Right lobe of liver (tissue), 6 donors: ENCODE measurements at regions not wholly inside any gene's neighbourhood (a gene's known extent, or its start where the extent isn't known, plus 50 kb on each side); places are given as distances from the start of the nearest gene placed in this dataset.
A peak's percentile ranks its signal among the peaks of the same experiment; 100 is the strongest.

Experiments used
- ATAC-seq, 4 donors: fragments of 200-7000 bp; cut with Tn5 transposase; one replicate each; pipeline ENCODE4 v1.9.1; 2020; ENCODE audit warnings: mild to moderate bottlenecking in 4 of 4, moderate library complexity in 4 of 4
- DNase-seq, 3 donors: peaks; one replicate each; pipeline ENCODE4 v3.0.0-alpha.2; 2020
- H3K27ac ChIP-seq, 3 donors: fragments of 200-600 bp; one replicate each; pipeline ENCODE4 v1.8.0; 2022
- H3K27me3 ChIP-seq, 2 donors: fragments of 200-600 bp; one replicate each; pipeline ENCODE4 v1.8.0; 2022
- H3K36me3 ChIP-seq, 4 donors: fragments of 200-600 bp; sonication (generic) in 1 of 4; one replicate each; pipeline versions ENCODE4 v1.5.1 to v1.8.0; 2017 to 2022; ENCODE audit warnings: control low read depth in 1 of 4
- H3K4me1 ChIP-seq, 4 donors: fragments of 200-600 bp; sonication (generic) in 1 of 4; one replicate each; pipeline versions ENCODE4 v1.5.1 to v1.8.0; 2017 to 2022; ENCODE audit warnings: control low read depth in 1 of 4
- H3K4me3 ChIP-seq, 3 donors: fragments of 200-600 bp; one replicate each; pipeline ENCODE4 v1.8.0; 2022
- H3K9me3 ChIP-seq, 4 donors: fragments of 200-600 bp; sonication (generic) in 1 of 4; one replicate each; pipeline versions ENCODE4 v1.5.1 to v1.8.0; 2017 to 2022; ENCODE audit warnings: control low read depth in 1 of 4
- POLR2A ChIP-seq: fragments of 450-650 bp; IDR thresholded peaks from one replicate; pipeline ENCODE4 v1.6.1; 2017; ENCODE audit warnings: antibody characterized with exemption, mild to moderate bottlenecking
- WGBS: methylation state at CpG from one replicate; pipeline ENCODE4 v1.1.6; 2018; ENCODE audit warnings: low coverage, low lambda C conversion rate; ENCODE audit not compliant: insufficient coverage; ENCODE audit errors: missing lambda C conversion rate; 5-methylcytosine and 5-hydroxymethylcytosine counted together
- intact Hi-C, 2 donors: fragments of 100-400 bp; cut with DNase I; formaldehyde crosslinking; loops; one replicate each; pipeline versions ENCODE4 v1.11.2 to v1.14.1; 2022
- TF ChIP-seq, protein P1 (sequence below), 4 donors: fragments of 200-600 bp in 3 of 4; fragments of 450-650 bp in 1 of 4; IDR thresholded peaks; one replicate each; pipeline versions ENCODE4 v1.5.1 to v1.8.0; 2016 to 2022; ENCODE audit warnings: antibody characterized with exemption in 4 of 4, mild to moderate bottlenecking in 2 of 4
- donor health status: DM: no; HTN: yes; CAD: no.
- donor health status: DM: no; HTN: no; CAD: no.
- donor health status: DM: no; HTN: no; CAD: no.
- donor health status: DM: no; HTN: yes; CAD: no.
- donor health status: DM: no; HTN: yes; CAD: no.

DNA sequence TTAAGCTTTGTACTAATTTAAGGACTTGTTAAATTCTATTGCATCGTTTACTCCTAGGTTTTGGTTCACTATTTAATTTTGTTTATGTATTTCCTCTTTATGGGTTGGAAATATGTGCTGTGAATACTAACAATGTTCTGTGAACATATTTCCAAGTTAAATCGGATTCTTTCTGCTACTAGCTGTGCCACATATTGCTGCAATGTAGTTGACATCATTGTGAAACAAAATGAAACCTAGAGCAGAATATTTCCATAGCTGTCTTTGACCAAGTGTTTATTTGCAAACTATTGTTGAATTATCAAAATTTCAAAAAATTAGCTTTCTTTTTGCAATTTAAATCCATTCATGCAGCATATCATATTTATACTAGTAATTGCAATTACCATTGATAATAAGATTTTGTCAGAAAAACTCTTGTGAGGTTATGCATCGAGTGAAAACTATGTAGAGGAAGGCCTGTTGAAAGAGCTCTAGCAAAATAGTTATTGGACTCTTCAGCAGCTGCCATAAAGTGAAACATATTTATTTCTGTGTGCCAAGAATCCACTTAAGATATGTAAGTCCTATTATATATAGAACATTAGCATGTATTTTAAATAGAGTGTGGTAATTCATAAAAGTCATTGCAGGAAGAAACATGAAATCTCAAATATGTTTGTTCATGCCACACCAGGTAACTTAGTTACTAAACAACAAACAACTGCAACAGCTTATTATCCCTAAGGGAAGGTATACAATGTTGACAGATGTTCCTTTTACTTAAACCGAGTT, 575.1 kb downstream of the SLITRK6 start:
- no peaks in the 10 kb centered on the region for H3K9me3 ChIP-seq
- ATAC-seq (no peak), DNase-seq (no peak)
- no peak overlapping the region for H3K27ac ChIP-seq
- WGBS = 40% methylated on average over 4 of the region's 4 CpGs
- no peaks in the 10 kb centered on the region for H3K27me3 ChIP-seq
- TF ChIP-seq, protein P1, sequence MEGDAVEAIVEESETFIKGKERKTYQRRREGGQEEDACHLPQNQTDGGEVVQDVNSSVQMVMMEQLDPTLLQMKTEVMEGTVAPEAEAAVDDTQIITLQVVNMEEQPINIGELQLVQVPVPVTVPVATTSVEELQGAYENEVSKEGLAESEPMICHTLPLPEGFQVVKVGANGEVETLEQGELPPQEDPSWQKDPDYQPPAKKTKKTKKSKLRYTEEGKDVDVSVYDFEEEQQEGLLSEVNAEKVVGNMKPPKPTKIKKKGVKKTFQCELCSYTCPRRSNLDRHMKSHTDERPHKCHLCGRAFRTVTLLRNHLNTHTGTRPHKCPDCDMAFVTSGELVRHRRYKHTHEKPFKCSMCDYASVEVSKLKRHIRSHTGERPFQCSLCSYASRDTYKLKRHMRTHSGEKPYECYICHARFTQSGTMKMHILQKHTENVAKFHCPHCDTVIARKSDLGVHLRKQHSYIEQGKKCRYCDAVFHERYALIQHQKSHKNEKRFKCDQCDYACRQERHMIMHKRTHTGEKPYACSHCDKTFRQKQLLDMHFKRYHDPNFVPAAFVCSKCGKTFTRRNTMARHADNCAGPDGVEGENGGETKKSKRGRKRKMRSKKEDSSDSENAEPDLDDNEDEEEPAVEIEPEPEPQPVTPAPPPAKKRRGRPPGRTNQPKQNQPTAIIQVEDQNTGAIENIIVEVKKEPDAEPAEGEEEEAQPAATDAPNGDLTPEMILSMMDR (IDR thresholded peaks at IDR 0.05) = no peak
- no peak for TF ChIP-seq POLR2A
- intact Hi-C loops = no loop called here
- H3K36me3 ChIP-seq = no peaks in the 10 kb centered on the region
- no peaks in the 10 kb centered on the region for H3K4me1 ChIP-seq
- no peak overlapping the region for H3K4me3 ChIP-seq

DNA sequence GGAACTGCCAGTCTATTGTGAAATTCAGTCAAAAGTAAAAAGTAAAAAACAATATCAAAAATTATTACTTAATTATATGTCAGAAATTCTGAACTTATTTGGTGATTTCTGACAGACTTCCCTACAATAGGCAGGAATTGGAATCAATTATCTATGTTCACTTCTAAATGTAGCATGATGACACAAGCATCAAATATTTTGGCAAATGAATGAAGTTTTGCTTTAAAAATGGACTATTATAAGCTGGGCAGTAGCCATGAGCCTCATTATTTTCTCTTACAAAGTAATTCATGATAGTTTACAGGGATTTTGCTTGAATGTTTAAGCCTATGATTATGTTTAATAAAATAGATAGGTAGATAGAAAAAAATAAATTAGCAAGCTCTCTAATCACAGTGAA, 582.6 kb downstream of the SLITRK6 start:
- ATAC-seq = no peak
- H3K36me3 ChIP-seq = no peaks in the 10 kb centered on the region
- intact Hi-C loops = no loop called here
- H3K9me3 ChIP-seq = no peaks in the 10 kb centered on the region
- TF ChIP-seq POLR2A = no peak
- TF ChIP-seq, protein P1 (IDR thresholded peaks at IDR 0.05) = no peak
- no peak for DNase-seq
- H3K27me3 ChIP-seq = no peaks in the 10 kb centered on the region
- no peak overlapping the region for H3K27ac ChIP-seq
- no peak overlapping the region for H3K4me3 ChIP-seq
- no peaks in the 10 kb centered on the region for H3K4me1 ChIP-seq

DNA sequence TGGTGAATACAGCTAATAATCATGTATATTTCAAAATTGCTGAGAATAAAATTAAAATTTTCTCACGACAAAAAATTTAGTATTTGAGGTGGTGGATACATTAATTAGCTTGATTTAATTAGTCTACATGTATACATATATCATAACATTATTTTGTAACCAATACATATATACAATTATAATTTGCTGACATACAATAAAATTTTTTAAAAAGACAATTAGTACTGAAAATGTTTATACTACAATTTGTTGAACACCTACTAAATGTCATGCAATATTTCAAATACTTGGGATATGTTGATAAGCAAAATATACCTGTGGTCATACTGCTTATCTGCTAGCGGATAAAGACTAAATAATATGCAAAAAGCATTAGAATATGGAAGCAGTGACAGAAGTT, 586.5 kb downstream of the SLITRK6 start:
- ATAC-seq (no peak), DNase-seq (no peak)
- Histone ChIP-seq H3K27me3 (no peaks in the 10 kb centered on the region), H3K27ac (no peak overlapping the region), H3K4me1 (no peaks in the 10 kb centered on the region), H3K36me3 (no peaks in the 10 kb centered on the region), H3K9me3 (no peaks in the 10 kb centered on the region), H3K4me3 (no peak overlapping the region)
- intact Hi-C loops = no loop called here
- 57% methylated on average over 2 of the region's 2 CpGs for WGBS
- TF ChIP-seq POLR2A = no peak
- TF ChIP-seq, protein P1 (IDR thresholded peaks at IDR 0.05) = no peak

DNA sequence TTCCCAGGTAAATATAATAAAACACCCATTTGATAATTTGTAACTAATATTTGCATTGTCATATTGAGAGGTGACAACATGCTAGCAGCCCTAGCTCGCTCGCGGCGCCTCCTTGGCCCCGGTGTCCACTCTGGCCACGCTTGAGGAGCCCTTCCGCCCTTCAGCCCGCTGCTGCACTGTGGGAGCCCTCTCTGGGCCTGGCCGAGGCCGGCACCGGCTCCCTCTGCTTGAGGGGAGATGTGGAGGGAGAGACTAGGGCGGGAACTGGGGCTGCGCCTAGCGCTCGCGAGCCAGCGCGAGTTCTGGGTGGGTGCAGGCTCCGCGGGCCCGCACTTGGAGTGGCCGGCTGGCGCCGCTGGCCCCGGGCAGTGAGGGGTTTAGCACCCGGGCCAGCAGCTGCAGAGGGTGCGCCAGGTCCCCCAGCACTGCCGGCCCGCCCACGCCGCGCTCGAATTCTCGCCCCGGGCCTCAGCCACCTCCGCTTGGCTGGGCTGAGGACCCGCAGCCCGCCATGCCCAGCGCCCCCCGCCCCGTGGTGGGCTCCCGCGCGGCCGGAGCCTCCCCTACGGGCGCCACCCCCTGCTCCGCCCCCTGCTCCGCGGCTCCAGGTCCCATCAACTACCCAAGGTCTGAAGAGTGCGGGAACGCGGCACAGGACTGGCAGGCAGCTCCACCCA, 594.4 kb downstream of the SLITRK6 start:
- ATAC-seq (peak in 1 of 4 donors; percentile 35), DNase-seq (peak in 1 of 3 donors; percentile 18)
- H3K9me3 ChIP-seq = no peaks in the 10 kb centered on the region
- H3K36me3 ChIP-seq = no peaks in the 10 kb centered on the region
- TF ChIP-seq, protein P1 (IDR thresholded peaks at IDR 0.05) = no peak
- TF ChIP-seq POLR2A = no peak
- intact Hi-C loops = no loop called here
- 90% methylated on average over 10 of the region's 53 CpGs for WGBS
- no peaks in the 10 kb centered on the region for H3K4me1 ChIP-seq
- H3K4me3 ChIP-seq = no peak overlapping the region
- H3K27me3 ChIP-seq = no peaks in the 10 kb centered on the region
- H3K27ac ChIP-seq = no peak overlapping the region
